Ishikawa (cell line): ENCODE measurements at regions not wholly inside any gene's neighbourhood (a gene's known extent, or its start where the extent isn't known, plus 50 kb on each side); places are given as distances from the start of the nearest gene placed in this dataset.

Source experiments
- CEBPB ChIP-seq: IDR thresholded peaks from 2 replicates; pipeline ENCODE4 v1.6.1; 2012
- CREB1 ChIP-seq: IDR thresholded peaks from 2 replicates; pipeline ENCODE4 v1.6.1; 2012; ENCODE audit warnings: low read depth
- EGR1 ChIP-seq: IDR thresholded peaks from 2 replicates; pipeline ENCODE4 v1.6.1; 2012
- EP300 ChIP-seq: IDR thresholded peaks from 2 replicates; pipeline ENCODE4 v1.6.1; 2012; ENCODE audit warnings: borderline replicate concordance
- FOXM1 ChIP-seq: IDR thresholded peaks from 2 replicates; pipeline ENCODE4 v1.6.1; 2012; ENCODE audit warnings: low read depth, borderline replicate concordance
- MAX ChIP-seq: IDR thresholded peaks from 2 replicates; pipeline ENCODE4 v1.6.1; 2012
- NFIC ChIP-seq: IDR thresholded peaks from 2 replicates; pipeline ENCODE4 v1.6.1; 2012
- RAD21 ChIP-seq: IDR thresholded peaks from 2 replicates; pipeline ENCODE4 v1.6.1; 2012; ENCODE audit warnings: low read depth
- REST ChIP-seq: IDR thresholded peaks from 2 replicates; pipeline ENCODE4 v1.6.1; 2012; ENCODE audit warnings: low read depth, mild to moderate bottlenecking
- TAF1 ChIP-seq: IDR thresholded peaks from 2 replicates; pipeline ENCODE4 v1.6.1; 2012; ENCODE audit warnings: low read depth, mild to moderate bottlenecking
- TCF12 ChIP-seq: IDR thresholded peaks from 2 replicates; pipeline ENCODE4 v1.6.1; 2012; ENCODE audit warnings: low read depth
- TEAD4 ChIP-seq: IDR thresholded peaks from 2 replicates; pipeline ENCODE4 v1.6.1; 2012
- USF1 ChIP-seq: IDR thresholded peaks from 2 replicates; pipeline ENCODE4 v1.6.1; 2012
- YY1 ChIP-seq: IDR thresholded peaks from 2 replicates; pipeline ENCODE4 v1.6.1; 2012; ENCODE audit warnings: low read depth
- ZBTB7A ChIP-seq: IDR thresholded peaks from 2 replicates; pipeline ENCODE4 v1.6.1; 2012; ENCODE audit warnings: low read depth

- TF ChIP-seq RAD21 (0 out of 2 replicates have a peak, but pooled peaks have one; percentile 6), EP300 (peak; percentile 80), TAF1 (no peak), ZBTB7A (no peak), FOXM1 (peak; percentile 63; the same call in 1 of the 2 replicates), TEAD4 (peak; percentile 86), USF1 (no peak), EGR1 (no peak), YY1 (no peak), CREB1 (no peak), TCF12 (peak; percentile 64), CEBPB (no peak), REST (no peak), MAX (no peak), NFIC (peak; percentile 80)
Measured at GRCh38 chr3:80275120-80275519, 507.3 kb upstream of the ROBO1 start.

DNA sequence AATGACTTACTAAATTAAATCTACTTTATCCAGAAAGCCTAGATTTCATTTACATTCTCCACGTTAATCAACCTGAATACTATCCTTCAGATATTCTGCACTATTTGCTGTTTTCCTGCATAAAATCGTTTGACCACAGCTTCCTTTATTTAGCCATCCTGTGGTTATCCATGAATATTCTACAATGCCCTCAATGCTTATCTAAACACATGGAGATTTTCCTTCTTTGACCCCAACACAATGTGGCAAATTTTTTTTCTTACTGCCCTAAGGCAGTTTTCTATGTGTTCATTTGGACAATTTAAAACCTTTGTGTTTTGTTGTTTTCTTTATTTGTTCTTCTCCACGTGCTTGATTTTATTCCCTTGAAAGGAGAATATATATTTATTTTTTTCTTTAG, 495.5 kb upstream of the ROBO1 start:
- TF ChIP-seq TEAD4 (no peak), USF1 (no peak), FOXM1 (no peak), NFIC (no peak), TAF1 (no peak), MAX (no peak), CEBPB (no peak), ZBTB7A (no peak), RAD21 (no peak), CREB1 (no peak), EP300 (no peak)

DNA sequence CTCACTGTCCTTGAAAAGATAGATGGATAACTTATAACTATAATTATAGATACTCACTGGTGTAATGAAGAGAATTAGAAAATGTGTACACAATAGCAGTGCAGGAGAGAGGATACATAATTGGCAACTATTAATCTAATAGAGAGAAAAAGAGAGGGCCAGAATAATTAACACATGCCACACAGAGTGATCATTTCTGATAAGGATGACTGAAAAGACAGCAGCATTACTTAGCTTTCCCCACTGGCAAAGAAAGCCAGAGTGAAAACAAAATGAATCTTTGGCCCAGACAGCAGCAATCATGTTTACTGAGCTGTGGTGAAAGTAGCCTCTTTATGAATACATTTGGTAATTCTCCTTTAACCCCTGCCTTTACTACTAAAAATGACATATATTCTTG, 493.3 kb upstream of the ROBO1 start:
- TF ChIP-seq USF1 (no peak), TEAD4 (no peak), YY1 (no peak), CREB1 (no peak), MAX (no peak), RAD21 (no peak), FOXM1 (no peak), ZBTB7A (no peak), EP300 (no peak), REST (no peak)

DNA sequence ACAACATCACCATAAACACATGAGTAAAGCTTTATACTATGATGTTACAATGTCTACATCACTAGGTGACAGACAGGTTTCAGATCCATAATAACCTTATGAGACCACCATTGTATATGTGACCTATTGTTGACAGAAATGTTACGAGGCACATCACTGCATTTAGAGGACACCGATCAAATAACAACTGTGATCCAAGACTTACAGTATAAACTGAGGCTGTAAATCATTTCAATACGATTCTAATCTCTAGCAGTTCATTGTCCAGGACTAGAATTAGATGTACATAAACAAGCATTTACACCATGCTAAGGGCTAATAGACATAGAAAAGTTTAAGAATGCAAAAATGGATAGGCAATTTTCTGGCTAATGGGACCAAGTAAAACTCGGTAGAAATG, 491.9 kb upstream of the ROBO1 start:
- TF ChIP-seq REST = no peak
- no peak for TF ChIP-seq CREB1
- TF ChIP-seq TEAD4 = no peak
- TF ChIP-seq CEBPB = no peak
- no peak for TF ChIP-seq USF1
- TF ChIP-seq ZBTB7A = no peak
- TF ChIP-seq EGR1 = no peak
- TF ChIP-seq EP300 = no peak
- no peak for TF ChIP-seq RAD21
- TF ChIP-seq TAF1 = no peak
- TF ChIP-seq MAX = no peak
